ENCODE measurements at regions not wholly inside any gene's neighbourhood (a gene's known extent, or its start where the extent isn't known, plus 50 kb on each side); places are given as distances from the start of the nearest gene placed in this dataset.

DNA sequence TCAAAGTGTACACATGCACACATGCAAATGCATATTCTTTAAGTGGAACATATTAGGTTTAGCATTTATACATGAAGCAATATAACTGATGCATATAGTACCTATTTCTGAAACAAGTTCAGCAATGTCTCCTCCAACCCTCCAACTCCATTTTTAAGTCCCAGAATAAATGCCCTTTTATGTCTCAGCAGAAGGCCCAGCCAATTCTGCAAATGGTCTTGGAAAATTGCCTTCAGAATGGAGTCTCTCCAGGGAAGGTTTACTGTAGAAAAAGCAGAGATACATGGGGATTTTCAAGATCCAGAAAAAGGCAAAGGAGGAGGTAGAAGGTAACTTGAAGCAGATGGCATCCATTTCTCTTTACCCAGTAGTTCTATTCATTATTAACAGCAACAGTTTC, 633.3 kb downstream of the MAFB start:
- no peak overlapping the region for H3K4me3 Mint-ChIP-seq (ENCODE audit: low read depth)
- no peaks in the 10 kb centered on the region for H3K36me3 Mint-ChIP-seq (ENCODE audit: insufficient read depth)
- no peaks in the 10 kb centered on the region for H3K27me3 Mint-ChIP-seq
- H3K4me1 Mint-ChIP-seq (ENCODE audit: low read depth) = peaks cover 2% of the 10 kb centered on the region
- TF ChIP-seq CTCF (IDR thresholded peaks at IDR 0.05; ENCODE audit: unreplicated experiment) = no peak
- no peak overlapping the region for H3K27ac Mint-ChIP-seq
- no peak for DNase-seq (ENCODE audit: low spot score, unreplicated experiment)
- peaks cover 19% of the 10 kb centered on the region for H3K9me3 Mint-ChIP-seq (ENCODE audit: low read depth)

DNA sequence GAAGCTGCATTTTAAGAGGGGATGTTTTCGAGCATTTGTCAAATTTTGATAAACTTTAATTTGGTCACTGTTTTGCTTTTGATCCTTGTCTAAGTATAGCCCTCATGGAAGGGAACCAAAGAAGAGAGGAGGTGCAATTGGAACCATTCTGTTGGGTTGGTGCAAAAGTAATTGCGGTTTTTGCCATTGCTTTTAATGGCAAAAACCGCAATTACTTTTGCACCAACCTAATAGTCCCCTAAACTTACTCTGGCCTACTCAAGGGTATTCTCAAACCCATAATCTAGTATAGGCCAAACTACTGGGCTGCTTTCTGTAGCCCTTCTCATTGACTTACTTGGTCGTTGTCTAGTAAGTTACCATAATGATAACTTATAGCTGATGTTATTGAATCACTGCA, 634.7 kb downstream of the MAFB start:
- TF ChIP-seq CTCF (IDR thresholded peaks at IDR 0.05; ENCODE audit: unreplicated experiment) = no peak
- no peak overlapping the region for H3K27ac Mint-ChIP-seq
- H3K36me3 Mint-ChIP-seq (ENCODE audit: insufficient read depth) = no peaks in the 10 kb centered on the region
- H3K4me3 Mint-ChIP-seq (ENCODE audit: low read depth) = no peak overlapping the region
- peaks cover 8% of the 10 kb centered on the region for H3K9me3 Mint-ChIP-seq (ENCODE audit: low read depth)
- no peaks in the 10 kb centered on the region for H3K27me3 Mint-ChIP-seq
- H3K4me1 Mint-ChIP-seq (ENCODE audit: low read depth) = peaks cover 2% of the 10 kb centered on the region
- DNase-seq (ENCODE audit: low spot score, unreplicated experiment) = no peak

- no peak overlapping the region for H3K4me3 Mint-ChIP-seq (ENCODE audit: low read depth)
- no peak for DNase-seq (ENCODE audit: low spot score, unreplicated experiment)
- no peak overlapping the region for H3K27ac Mint-ChIP-seq
- H3K4me1 Mint-ChIP-seq (ENCODE audit: low read depth) = no peaks in the 10 kb centered on the region
- H3K36me3 Mint-ChIP-seq (ENCODE audit: insufficient read depth) = no peaks in the 10 kb centered on the region
- H3K27me3 Mint-ChIP-seq = no peaks in the 10 kb centered on the region
- no peaks in the 10 kb centered on the region for H3K9me3 Mint-ChIP-seq (ENCODE audit: low read depth)
- no peak for TF ChIP-seq CTCF (IDR thresholded peaks at IDR 0.05; ENCODE audit: unreplicated experiment)
Measured at GRCh38 chr20:40050596-40050995, 638.4 kb downstream of the MAFB start.

DNA sequence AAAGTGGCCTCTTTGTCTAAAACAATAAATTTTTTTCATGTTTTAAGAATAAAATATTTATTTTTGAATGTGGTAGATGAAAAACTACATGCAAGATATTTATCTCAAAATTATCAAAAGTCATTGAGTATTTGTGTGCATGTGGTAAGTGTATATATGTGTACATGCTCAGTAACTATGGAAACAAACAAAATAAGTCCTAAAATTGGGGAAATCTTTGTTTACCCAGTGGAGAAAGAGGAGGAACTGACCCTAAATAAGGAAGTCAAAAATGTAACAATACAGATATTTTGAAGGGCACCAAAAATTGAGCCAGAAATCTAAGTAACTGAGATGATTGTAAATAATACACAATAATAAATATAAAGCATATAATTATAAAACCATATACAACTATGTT, 639.2 kb downstream of the MAFB start:
- Mint-ChIP-seq H3K27ac (no peak overlapping the region), H3K27me3 (no peaks in the 10 kb centered on the region), H3K36me3 (ENCODE audit: insufficient read depth) (no peaks in the 10 kb centered on the region), H3K4me1 (ENCODE audit: low read depth) (no peaks in the 10 kb centered on the region), H3K9me3 (ENCODE audit: low read depth) (no peaks in the 10 kb centered on the region), H3K4me3 (ENCODE audit: low read depth) (no peak overlapping the region)
- no peak for TF ChIP-seq CTCF (IDR thresholded peaks at IDR 0.05; ENCODE audit: unreplicated experiment)
- DNase-seq (ENCODE audit: low spot score, unreplicated experiment) = no peak

DNA sequence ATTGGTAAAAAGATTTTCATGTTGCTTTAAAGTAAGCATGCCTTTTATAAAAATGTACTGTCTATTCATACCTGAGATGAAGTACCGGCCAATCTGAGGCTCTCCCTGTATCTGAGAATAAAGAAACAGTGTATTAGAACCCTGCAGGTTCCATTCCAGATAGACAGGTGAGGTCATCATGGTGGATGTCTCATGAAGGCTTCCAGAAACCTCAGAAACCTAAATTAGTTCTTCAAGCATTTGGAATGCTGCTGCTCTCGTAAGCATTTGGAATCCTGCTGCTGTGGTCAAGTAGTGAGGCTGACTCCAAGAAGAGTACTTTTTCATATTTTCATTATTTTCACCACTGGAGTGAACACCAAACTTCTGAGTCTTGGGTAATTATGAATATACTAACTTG, 642.3 kb downstream of the MAFB start:
- Mint-ChIP-seq H3K4me3 (ENCODE audit: low read depth) (no peak overlapping the region), H3K9me3 (ENCODE audit: low read depth) (no peaks in the 10 kb centered on the region), H3K27ac (no peak overlapping the region), H3K27me3 (no peaks in the 10 kb centered on the region), H3K4me1 (ENCODE audit: low read depth) (no peaks in the 10 kb centered on the region), H3K36me3 (ENCODE audit: insufficient read depth) (no peaks in the 10 kb centered on the region)
- no peak for DNase-seq (ENCODE audit: low spot score, unreplicated experiment)
- TF ChIP-seq CTCF (IDR thresholded peaks at IDR 0.05; ENCODE audit: unreplicated experiment) = no peak

Data from progenitor cell of endocrine pancreas (in vitro differentiated cells).